ENCODE measurements at regions not wholly inside any gene's neighbourhood (a gene's known extent, or its start where the extent isn't known, plus 50 kb on each side); places are given as distances from the start of the nearest gene placed in this dataset.

GRCh38 chr1:219266524-219266923, 92.8 kb downstream of the LYPLAL1 start (continued):
- TF ChIP-seq ZNF532 (CRISPR knock-in tag; IDR thresholded peaks at IDR 0.05; ENCODE audit: borderline replicate concordance): no peak

GRCh38 chr1:219265026-219265515, 91.4 kb downstream of the LYPLAL1 start:
- ChIA-PET POLR2A (no interaction called here), CTCF (no interaction called here)
- Mint-ChIP-seq H3K4me3 (no peak overlapping the region), H3K9me3 (peaks cover 19% of the 10 kb centered on the region), H3K27me3 (ENCODE audit: low read depth) (no peaks in the 10 kb centered on the region), H3K27ac (no peak overlapping the region), H3K36me3 (peaks cover 11% of the 10 kb centered on the region), H3K4me1 (peaks cover 17% of the 10 kb centered on the region)
- TF ChIP-seq SMAD4 (CRISPR knock-in tag; IDR thresholded peaks at IDR 0.05) (no peak), PRRX2 (CRISPR knock-in tag; IDR thresholded peaks at IDR 0.05) (no peak), ZSCAN18 (CRISPR knock-in tag; IDR thresholded peaks at IDR 0.05) (no peak), ATF2 (CRISPR knock-in tag; IDR thresholded peaks at IDR 0.05; ENCODE audit: borderline replicate concordance, low read depth) (no peak), FOXJ3 (CRISPR knock-in tag; IDR thresholded peaks at IDR 0.05; ENCODE audit: borderline replicate concordance) (no peak), ESRRA (CRISPR knock-in tag; IDR thresholded peaks at IDR 0.05; ENCODE audit: borderline replicate concordance) (no peak), USF1 (CRISPR knock-in tag; IDR thresholded peaks at IDR 0.05) (no peak), NFYB (CRISPR knock-in tag; conservative IDR thresholded peaks at IDR 0.05; ENCODE audit: low read depth) (no peak), ZNF425 (CRISPR knock-in tag; conservative IDR thresholded peaks at IDR 0.05) (no peak), SOX15 (CRISPR knock-in tag; IDR thresholded peaks at IDR 0.05) (no peak), TEAD4 (CRISPR knock-in tag; IDR thresholded peaks at IDR 0.05) (no peak), ZNF416 (CRISPR knock-in tag; IDR thresholded peaks at IDR 0.05) (no peak), MYBL2 (CRISPR knock-in tag; IDR thresholded peaks at IDR 0.05) (no peak), ZNF281 (CRISPR knock-in tag; IDR thresholded peaks at IDR 0.05) (no peak), USF2 (CRISPR knock-in tag; IDR thresholded peaks at IDR 0.05) (no peak), ZBTB43 (CRISPR knock-in tag; IDR thresholded peaks at IDR 0.05) (no peak), ZNF263 (CRISPR knock-in tag; IDR thresholded peaks at IDR 0.05; ENCODE audit: low read depth) (no peak), ETV6 (CRISPR knock-in tag; IDR thresholded peaks at IDR 0.05) (no peak)
- DNase-seq (ENCODE audit: low spot score) (no peak), ATAC-seq (no peak)
